ELF-1 (cell line): ENCODE measurements at regions not wholly inside any gene's neighbourhood (a gene's known extent, or its start where the extent isn't known, plus 50 kb on each side); places are given as distances from the start of the nearest gene placed in this dataset.

Source experiments
- DNase-seq: peaks from one replicate; pipeline ENCODE4 v3.0.0-alpha.2; 2016; ENCODE audit warnings: low read depth, low spot score

- no peak for DNase-seq
These were observed 210.8 kb downstream of the TBXT start for GRCh38 chr6:165956874-165957273.

- no peak for DNase-seq
These were observed 215.1 kb downstream of the TBXT start for GRCh38 chr6:165952514-165952913.

GRCh38 chr6:165950316-165950715 is 217.3 kb downstream of the TBXT start:
- no peak for DNase-seq

- DNase-seq = no peak
These were observed 218.3 kb downstream of the TBXT start for GRCh38 chr6:165949324-165949723.

GRCh38 chr6:165944002-165944466 is 223.6 kb downstream of the TBXT start:
- no peak for DNase-seq

GRCh38 chr6:165941786-165942185 is 225.9 kb downstream of the TBXT start:
- DNase-seq = no peak

- no peak for DNase-seq
These were observed 226.3 kb downstream of the TBXT start for GRCh38 chr6:165941249-165941775.

GRCh38 chr6:165940366-165940765 is 227.3 kb downstream of the TBXT start:
- DNase-seq = no peak

- peak; percentile 12 for DNase-seq
These were observed 227.9 kb downstream of the TBXT start for GRCh38 chr6:165939601-165940290.

GRCh38 chr6:165939047-165939446 is 228.6 kb downstream of the TBXT start:
- no peak for DNase-seq

- no peak for DNase-seq
These were observed 229.9 kb downstream of the TBXT start for GRCh38 chr6:165937564-165938358.

- no peak for DNase-seq
These were observed 231.0 kb downstream of the TBXT start for GRCh38 chr6:165936660-165937059.

GRCh38 chr6:165936096-165936495 is 231.6 kb downstream of the TBXT start:
- no peak for DNase-seq

- peak; percentile 10 for DNase-seq
These were observed 236.0 kb downstream of the TBXT start for GRCh38 chr6:165931675-165932074.

GRCh38 chr6:165930668-165931214 is 236.9 kb downstream of the TBXT start:
- DNase-seq = no peak

- no peak for DNase-seq
These were observed 238.0 kb downstream of the TBXT start for GRCh38 chr6:165929607-165930006.

GRCh38 chr6:165926378-165926777 is 241.3 kb downstream of the TBXT start:
- no peak for DNase-seq

GRCh38 chr6:165925474-165926156 is 242.0 kb downstream of the TBXT start:
- no peak for DNase-seq

GRCh38 chr6:165922309-165922794 is 245.3 kb downstream of the TBXT start:
- DNase-seq = no peak

GRCh38 chr6:165920896-165921671 is 246.6 kb downstream of the TBXT start:
- no peak for DNase-seq

GRCh38 chr6:165917576-165917975 is 250.1 kb downstream of the TBXT start:
- no peak for DNase-seq
